H7 (cell line): ENCODE measurements at regions not wholly inside any gene's neighbourhood (a gene's known extent, or its start where the extent isn't known, plus 50 kb on each side); places are given as distances from the start of the nearest gene placed in this dataset.
"Not testable (repeated sequence)": the region's sequence is repeated elsewhere in the genome, so short reads cannot be mapped to it uniquely, and the experiment has no call there.

Source experiments
- DNase-seq: peaks from one replicate; pipeline ENCODE4 v3.0.0; 2012
- H3K27me3 ChIP-seq: 2 replicates; pipeline ENCODE4 v1.6.0; 2011; ENCODE audit warnings: mild to moderate bottlenecking, low read length; ENCODE audit not compliant: control insufficient read depth, insufficient read depth
- H3K36me3 ChIP-seq: replicated peaks from 2 replicates; pipeline ENCODE4 v1.5.1; 2011; ENCODE audit warnings: low read length; ENCODE audit not compliant: control insufficient read depth, insufficient read depth
- H3K4me3 ChIP-seq: 2 replicates; pipeline ENCODE4 v1.5.1; 2011; ENCODE audit warnings: low read depth, mild to moderate bottlenecking, control low read depth, low read length, moderate library complexity; ENCODE audit not compliant: insufficient read depth

DNA sequence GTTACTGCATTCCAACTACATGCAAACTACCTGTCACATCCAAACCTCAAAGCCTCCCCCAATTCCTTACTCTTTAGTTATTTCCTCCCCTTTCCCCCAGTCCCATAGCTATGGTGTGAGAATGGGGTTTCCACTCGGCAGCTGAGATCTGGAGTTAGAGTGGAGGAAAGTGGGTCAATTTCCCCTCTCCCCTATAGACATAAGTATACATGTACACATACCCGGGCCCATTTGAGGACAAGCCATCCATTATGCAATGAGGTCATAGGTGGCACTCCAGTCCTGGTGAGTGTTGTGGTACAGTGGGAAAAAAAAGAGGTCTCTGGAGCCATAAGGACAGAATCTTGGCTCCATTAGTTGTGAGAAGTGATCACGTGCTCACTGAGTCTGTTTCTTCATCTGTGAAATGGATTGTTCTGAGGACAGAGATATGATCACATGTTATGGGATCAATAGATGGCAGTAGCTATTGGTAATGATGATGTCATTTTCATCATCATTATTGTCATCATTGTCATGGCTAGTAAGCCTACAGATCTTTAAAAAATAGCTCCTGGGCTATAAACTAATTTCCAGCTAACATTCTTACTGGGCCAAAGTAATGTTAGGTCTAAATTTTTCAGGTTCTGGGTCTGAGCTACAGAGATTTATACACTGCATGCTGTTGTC, 119.0 kb downstream of the BCL2L11 start:
- DNase-seq = no peak
- Histone ChIP-seq H3K36me3 (no peaks in the 10 kb centered on the region), H3K27me3 (no peaks in the 10 kb centered on the region), H3K4me3 (no peak overlapping the region)

DNA sequence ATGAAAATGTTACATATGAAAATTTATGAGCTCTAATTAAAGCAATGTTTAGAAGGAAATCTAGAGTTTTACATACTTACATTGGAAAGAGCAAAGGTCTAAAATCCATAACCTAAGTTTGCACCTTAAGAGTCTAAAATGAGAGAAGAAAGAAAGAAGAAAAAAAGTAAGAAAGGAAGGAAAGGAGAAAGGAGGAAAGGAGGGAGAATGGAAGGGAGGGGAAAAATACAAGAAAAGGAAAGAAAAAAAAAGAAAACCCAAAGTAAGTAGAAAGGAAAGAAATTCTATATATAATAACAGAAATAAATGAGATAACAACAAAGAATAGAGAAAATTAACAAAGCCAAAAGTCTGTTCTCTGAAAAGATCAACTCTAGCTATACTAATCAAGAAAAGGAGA, 122.6 kb downstream of the BCL2L11 start:
- Histone ChIP-seq H3K4me3 (no peak overlapping the region), H3K36me3 (no peaks in the 10 kb centered on the region), H3K27me3 (no peaks in the 10 kb centered on the region)
- no peak for DNase-seq

DNA sequence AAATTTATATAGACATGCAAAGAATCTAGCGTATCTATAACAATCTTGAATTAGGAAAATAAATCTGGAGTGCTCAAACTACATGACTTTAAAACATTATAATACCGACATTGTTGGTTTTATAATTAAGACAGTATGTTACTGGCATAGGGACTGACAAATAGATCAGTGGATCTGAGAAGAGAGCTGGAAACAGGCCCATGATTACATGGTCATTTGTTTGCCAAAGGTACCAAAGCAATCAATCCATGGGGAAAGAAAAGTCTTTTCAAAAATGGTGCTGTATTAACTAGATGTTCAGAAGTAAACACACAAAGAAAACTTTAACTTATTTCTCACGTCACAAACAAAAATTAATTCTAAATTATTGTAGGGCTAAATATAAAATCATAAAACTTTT, 124.2 kb downstream of the BCL2L11 start:
- Histone ChIP-seq H3K27me3 (no peaks in the 10 kb centered on the region), H3K4me3 (no peak overlapping the region)
- no peak for DNase-seq

GRCh38 chr2:111246620-111247061, 125.9 kb downstream of the BCL2L11 start:
- H3K36me3 ChIP-seq = no peaks in the 10 kb centered on the region
- no peaks in the 10 kb centered on the region for H3K27me3 ChIP-seq
- H3K4me3 ChIP-seq = no peak overlapping the region
- DNase-seq = no peak

More for the DNA sequence above, 124.2 kb downstream of the BCL2L11 start:
- no peaks in the 10 kb centered on the region for H3K36me3 ChIP-seq

DNA sequence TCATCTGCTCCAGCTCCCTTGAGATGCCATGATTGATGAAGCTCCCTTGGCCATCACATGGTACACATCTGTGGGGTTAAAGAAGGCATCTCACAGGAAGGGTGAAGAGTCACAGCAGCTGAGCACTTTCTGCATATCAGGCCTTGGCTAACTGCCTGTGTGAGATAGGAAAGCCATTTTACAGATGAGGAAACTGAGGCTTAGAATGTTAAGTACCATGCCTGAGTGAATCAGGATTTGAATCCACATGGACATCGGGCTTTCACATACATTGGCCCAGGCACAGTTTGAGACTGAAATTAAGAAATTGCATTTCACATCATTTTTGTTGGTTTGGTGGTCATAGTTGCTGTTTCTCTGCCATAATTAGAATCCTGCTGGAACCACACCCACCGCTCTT, 126.8 kb downstream of the BCL2L11 start:
- no peaks in the 10 kb centered on the region for H3K36me3 ChIP-seq
- no peak for DNase-seq
- H3K27me3 ChIP-seq = no peaks in the 10 kb centered on the region
- no peak overlapping the region for H3K4me3 ChIP-seq

DNA sequence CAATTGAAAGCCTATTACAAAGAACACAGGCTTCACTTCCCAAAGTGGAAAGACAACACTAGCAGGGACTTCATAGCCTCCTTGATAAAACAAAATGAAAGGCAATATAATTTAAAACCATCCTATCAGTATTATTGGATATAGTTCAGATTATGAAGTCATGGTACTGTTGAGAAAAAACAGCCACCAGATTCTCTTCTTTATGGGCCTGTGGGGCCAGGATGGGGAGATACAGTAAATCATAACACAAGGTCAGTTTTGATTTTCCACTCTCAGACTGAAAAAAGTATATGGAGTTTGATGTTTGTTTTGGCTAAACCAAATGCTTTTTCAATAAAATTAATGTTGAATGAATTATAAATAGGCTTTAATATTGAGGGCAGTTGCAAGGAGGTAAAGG, 129.1 kb downstream of the BCL2L11 start:
- DNase-seq = no peak
- no peak overlapping the region for H3K4me3 ChIP-seq
- H3K27me3 ChIP-seq = no peaks in the 10 kb centered on the region
- no peaks in the 10 kb centered on the region for H3K36me3 ChIP-seq

- Histone ChIP-seq H3K4me3 (no peak overlapping the region), H3K27me3 (no peaks in the 10 kb centered on the region), H3K36me3 (no peaks in the 10 kb centered on the region)
- DNase-seq = no peak
Measured at GRCh38 chr2:111250448-111251030, 129.8 kb downstream of the BCL2L11 start.

DNA sequence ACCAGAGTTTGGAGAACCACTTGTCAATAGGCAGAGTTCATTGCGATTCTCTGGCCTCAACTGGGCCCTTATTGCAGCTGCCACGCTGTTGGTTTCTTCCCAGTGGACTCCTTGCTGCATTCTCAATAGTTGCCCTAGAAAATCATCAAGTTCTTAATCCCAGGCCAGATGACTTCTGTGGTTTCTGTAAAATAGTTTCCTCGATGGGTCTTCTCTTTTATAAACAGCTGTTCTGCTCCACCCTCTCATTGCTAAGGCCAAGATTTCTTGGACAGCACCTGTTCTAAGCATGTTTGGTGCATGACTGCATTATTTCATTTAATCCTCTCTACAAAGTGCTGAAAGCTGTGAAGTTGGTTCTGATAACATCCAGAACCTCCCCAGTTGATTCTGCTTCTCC, 131.0 kb downstream of the BCL2L11 start:
- H3K4me3 ChIP-seq = no peak overlapping the region
- H3K36me3 ChIP-seq = no peaks in the 10 kb centered on the region
- no peaks in the 10 kb centered on the region for H3K27me3 ChIP-seq
- DNase-seq = no peak

- DNase-seq = no peak
- Histone ChIP-seq H3K4me3 (no peak overlapping the region), H3K27me3 (no peaks in the 10 kb centered on the region), H3K36me3 (no peaks in the 10 kb centered on the region)
Measured at GRCh38 chr2:111252436-111252835, 131.7 kb downstream of the BCL2L11 start.

DNA sequence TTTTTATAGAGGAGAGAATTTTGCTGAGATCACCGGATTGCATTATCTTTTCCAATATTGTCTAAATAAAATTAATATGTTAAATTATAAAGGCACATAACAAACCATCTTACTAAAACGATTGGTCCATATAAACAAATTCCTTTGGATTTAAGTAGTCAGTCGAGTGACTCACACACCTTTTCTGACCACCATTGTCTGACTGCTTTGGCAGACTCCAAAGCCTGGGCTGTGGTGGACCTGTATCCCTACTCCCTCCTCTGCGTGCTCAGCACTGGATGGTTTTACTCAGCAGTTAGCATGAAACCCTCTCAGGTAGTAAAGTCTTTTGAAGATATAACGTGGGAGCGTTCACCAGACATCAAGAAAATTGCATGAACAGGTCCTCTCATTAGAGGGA, 134.2 kb downstream of the BCL2L11 start:
- H3K36me3 ChIP-seq, H3K4me3 ChIP-seq, H3K27me3 ChIP-seq, DNase-seq: not testable (repeated sequence)

DNA sequence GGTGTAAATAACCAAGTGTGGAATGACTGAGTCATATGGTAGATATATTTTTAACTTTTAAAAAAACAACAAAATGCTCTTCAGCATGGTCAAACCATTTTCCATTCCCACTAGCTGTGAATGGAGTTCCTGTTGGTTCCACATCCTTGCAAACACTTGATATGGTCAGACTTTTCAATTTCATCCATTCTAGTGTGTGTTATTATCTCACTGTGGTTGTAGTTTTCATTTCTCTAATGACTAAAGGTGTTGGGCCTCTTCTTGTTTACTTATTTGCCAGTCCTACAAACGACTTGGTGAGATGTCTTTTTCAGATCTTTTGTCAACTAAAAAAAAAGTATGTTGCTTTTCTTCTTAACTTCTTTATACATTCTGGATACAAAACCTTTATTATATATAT, 135.9 kb downstream of the BCL2L11 start:
- H3K36me3 ChIP-seq, DNase-seq, H3K27me3 ChIP-seq, H3K4me3 ChIP-seq: not testable (repeated sequence)

DNA sequence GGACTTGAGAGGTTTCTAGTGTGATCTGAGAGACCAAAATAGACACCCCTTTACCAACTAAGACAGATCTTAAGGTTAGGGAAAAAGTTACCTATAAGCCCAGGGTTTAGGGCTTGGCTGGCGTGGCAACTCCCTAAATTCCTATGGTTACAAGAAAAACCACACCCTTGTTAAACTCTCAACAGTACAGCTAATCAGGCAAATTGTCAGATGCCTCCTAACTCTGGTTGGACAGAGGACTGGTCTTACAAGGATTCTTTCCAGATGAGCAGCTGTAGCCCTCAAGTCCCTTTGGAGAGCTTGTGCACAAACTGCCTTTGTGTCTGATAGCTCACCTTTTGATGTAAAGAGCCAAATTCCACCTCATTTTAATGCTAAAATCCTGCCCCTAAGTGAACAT, 136.9 kb downstream of the BCL2L11 start:
- DNase-seq, H3K4me3 ChIP-seq, H3K36me3 ChIP-seq, H3K27me3 ChIP-seq: not testable (repeated sequence)

- H3K36me3 ChIP-seq, H3K4me3 ChIP-seq, H3K27me3 ChIP-seq, DNase-seq: not testable (repeated sequence)
Measured at GRCh38 chr2:111258318-111258717, 137.6 kb downstream of the BCL2L11 start.

- not testable (repeated sequence) for H3K4me3 ChIP-seq, H3K36me3 ChIP-seq, H3K27me3 ChIP-seq
- peak; percentile 6 for DNase-seq
Measured at GRCh38 chr2:111262627-111263379, 142.1 kb downstream of the BCL2L11 start.

- not testable (repeated sequence) for DNase-seq, H3K27me3 ChIP-seq, H3K36me3 ChIP-seq, H3K4me3 ChIP-seq
Measured at GRCh38 chr2:111263380-111264017, 142.8 kb downstream of the BCL2L11 start.
